C4-2B (cell line): ENCODE measurements at regions not wholly inside any gene's neighbourhood (a gene's known extent, or its start where the extent isn't known, plus 50 kb on each side); places are given as distances from the start of the nearest gene placed in this dataset.
"Not testable (repeated sequence)": the region's sequence is repeated elsewhere in the genome, so short reads cannot be mapped to it uniquely, and the experiment has no call there.

Experiments
- H3K27ac ChIP-seq: fragments of 450-650 bp; 2 replicates; pipeline ENCODE4 v1.5.1; 2017
- CTCF ChIP-seq: fragments of 450-650 bp; conservative IDR thresholded peaks from 2 replicates; pipeline ENCODE4 v1.5.1; 2017; ENCODE audit warnings: mild to moderate bottlenecking
- ZFX ChIP-seq: fragments of 450-650 bp; IDR thresholded peaks from 2 replicates; pipeline ENCODE4 v1.6.1; 2017

GRCh38 chr12:94829552-94829951 is 173.9 kb downstream of the NDUFA12 start:
- TF ChIP-seq ZFX, result no peak
- no peak for TF ChIP-seq CTCF
- H3K27ac ChIP-seq, result no peak overlapping the region

- TF ChIP-seq ZFX (no peak), CTCF (no peak)
- H3K27ac ChIP-seq, result no peak overlapping the region
Measured at GRCh38 chr12:94819011-94819410, 168.7 kb upstream of the TMCC3 start.

GRCh38 chr12:94817695-94818075 is 167.3 kb upstream of the TMCC3 start:
- TF ChIP-seq ZFX (no peak), CTCF (no peak)
- H3K27ac ChIP-seq, result no peak overlapping the region

GRCh38 chr12:94817201-94817600 is 166.8 kb upstream of the TMCC3 start:
- H3K27ac ChIP-seq, result not testable (repeated sequence)

GRCh38 chr12:94816746-94817145 is 166.4 kb upstream of the TMCC3 start:
- not testable (repeated sequence) for H3K27ac ChIP-seq

GRCh38 chr12:94815958-94816357 is 165.6 kb upstream of the TMCC3 start:
- H3K27ac ChIP-seq, result no peak overlapping the region
- TF ChIP-seq ZFX, result no peak
- no peak for TF ChIP-seq CTCF

- H3K27ac ChIP-seq, result no peak overlapping the region
- TF ChIP-seq ZFX, result no peak
- no peak for TF ChIP-seq CTCF
Measured at GRCh38 chr12:94815450-94815849, 165.1 kb upstream of the TMCC3 start.

GRCh38 chr12:94813314-94813713 is 163.0 kb upstream of the TMCC3 start:
- TF ChIP-seq CTCF, result no peak
- no peak for TF ChIP-seq ZFX
- no peak overlapping the region for H3K27ac ChIP-seq

- no peak overlapping the region for H3K27ac ChIP-seq
- TF ChIP-seq ZFX, result no peak
- no peak for TF ChIP-seq CTCF
Measured at GRCh38 chr12:94812345-94812744, 162.0 kb upstream of the TMCC3 start.
